GM21526 (cell line): ENCODE measurements at regions not wholly inside any gene's neighbourhood (a gene's known extent, or its start where the extent isn't known, plus 50 kb on each side); places are given as distances from the start of the nearest gene placed in this dataset.
A peak's percentile ranks its signal among the peaks of the same experiment; 100 is the strongest.
"Not testable (repeated sequence)": the region's sequence is repeated elsewhere in the genome, so short reads cannot be mapped to it uniquely, and the experiment has no call there.

Experiments used
- ATAC-seq: cut with Tn5 transposase; IDR thresholded peaks from one replicate; pipeline ENCODE4 v1.9.1; 2021; ENCODE audit warnings: moderate library complexity; ENCODE audit not compliant: unreplicated experiment, low FRiP score

GRCh38 chr10:46739919-46740318 is 161.0 kb downstream of the SYT15 start:
- not testable (repeated sequence) for ATAC-seq

GRCh38 chr10:46740368-46740767 is 161.4 kb downstream of the SYT15 start:
- not testable (repeated sequence) for ATAC-seq

GRCh38 chr10:46749003-46749402 is 162.2 kb upstream of the PTPN20 start:
- not testable (repeated sequence) for ATAC-seq

- ATAC-seq = not testable (repeated sequence)
Measured at GRCh38 chr10:46749470-46749869, 161.8 kb upstream of the PTPN20 start.

GRCh38 chr10:46753763-46754162 is 157.5 kb upstream of the PTPN20 start:
- ATAC-seq = not testable (repeated sequence)

GRCh38 chr10:46761471-46761870 is 149.8 kb upstream of the PTPN20 start:
- ATAC-seq = not testable (repeated sequence)

- not testable (repeated sequence) for ATAC-seq
Measured at GRCh38 chr10:46768515-46769291, 142.5 kb upstream of the PTPN20 start.

- not testable (repeated sequence) for ATAC-seq
Measured at GRCh38 chr10:46773178-46773896, 137.9 kb upstream of the PTPN20 start.

- ATAC-seq = not testable (repeated sequence)
Measured at GRCh38 chr10:46773897-46774236, 137.4 kb upstream of the PTPN20 start.

GRCh38 chr10:46774366-46774765 is 136.9 kb upstream of the PTPN20 start:
- ATAC-seq = not testable (repeated sequence)

GRCh38 chr10:46774945-46775667 is 136.1 kb upstream of the PTPN20 start:
- ATAC-seq = not testable (repeated sequence)

- ATAC-seq = not testable (repeated sequence)
Measured at GRCh38 chr10:46775668-46776059, 135.6 kb upstream of the PTPN20 start.

- ATAC-seq = not testable (repeated sequence)
Measured at GRCh38 chr10:46779571-46779970, 131.7 kb upstream of the PTPN20 start.

- ATAC-seq = not testable (repeated sequence)
Measured at GRCh38 chr10:46780164-46780563, 131.1 kb upstream of the PTPN20 start.

- not testable (repeated sequence) for ATAC-seq
Measured at GRCh38 chr10:46781001-46781400, 130.2 kb upstream of the PTPN20 start.

GRCh38 chr10:46782001-46782874 is 129.0 kb upstream of the PTPN20 start:
- ATAC-seq = not testable (repeated sequence)

- not testable (repeated sequence) for ATAC-seq
Measured at GRCh38 chr10:46784665-46785064, 126.6 kb upstream of the PTPN20 start.

GRCh38 chr10:46786125-46786517 is 125.1 kb upstream of the PTPN20 start:
- not testable (repeated sequence) for ATAC-seq

GRCh38 chr10:46786518-46787320 is 124.5 kb upstream of the PTPN20 start:
- peak; percentile 68 for ATAC-seq
